GM06990 (cell line): ENCODE measurements at regions not wholly inside any gene's neighbourhood (a gene's known extent, or its start where the extent isn't known, plus 50 kb on each side); places are given as distances from the start of the nearest gene placed in this dataset.

Experiments
- DNase-seq: peaks from one replicate; pipeline ENCODE4 v3.0.0-alpha.2; 2011; ENCODE audit not compliant: insufficient read length; ENCODE audit errors: extremely low read depth
- H3K27me3 ChIP-seq: replicated peaks from 2 replicates; pipeline ENCODE4 v1.6.0; 2011; ENCODE audit warnings: low read length; ENCODE audit not compliant: control insufficient read depth, insufficient read depth
- H3K36me3 ChIP-seq: 2 replicates; pipeline ENCODE4 v1.5.1; 2011; ENCODE audit warnings: low read length; ENCODE audit not compliant: control insufficient read depth, insufficient read depth
- H3K4me3 ChIP-seq: replicated peaks from 2 replicates; pipeline ENCODE4 v1.5.1; 2011; ENCODE audit warnings: low read depth, mild to moderate bottlenecking, control low read depth, low read length
- TF ChIP-seq, protein P1 (sequence below): IDR thresholded peaks from 2 replicates; pipeline ENCODE4 v1.5.1; 2011; ENCODE audit warnings: low read length, control low read depth, mild to moderate bottlenecking, inconsistent platforms; ENCODE audit not compliant: insufficient read depth, poor library complexity, severe bottlenecking

DNA sequence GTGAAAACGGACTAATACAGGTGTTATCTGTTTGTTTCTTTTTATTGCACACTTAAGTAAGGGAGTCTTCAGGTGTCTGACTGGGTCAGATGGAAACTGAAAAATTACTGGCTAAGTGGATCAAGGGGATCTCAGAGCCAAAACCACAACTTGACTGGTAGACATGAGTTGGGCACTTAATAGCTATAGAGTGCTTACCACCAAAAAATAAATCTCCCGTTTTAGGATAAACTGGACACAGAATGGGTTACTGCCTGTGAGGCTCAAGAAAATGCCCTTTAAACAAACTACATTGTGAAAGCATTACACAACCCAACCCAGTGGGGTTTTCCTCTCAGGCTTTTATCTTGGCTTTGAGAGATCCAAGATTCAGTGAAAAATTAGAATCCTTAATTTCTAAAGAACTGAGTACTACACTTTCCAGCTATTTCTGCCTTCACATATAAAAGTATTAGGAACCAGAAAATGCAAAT is 134.0 kb upstream of the LYPLAL1 start:
- DNase-seq = no peak
- TF ChIP-seq, protein P1, sequence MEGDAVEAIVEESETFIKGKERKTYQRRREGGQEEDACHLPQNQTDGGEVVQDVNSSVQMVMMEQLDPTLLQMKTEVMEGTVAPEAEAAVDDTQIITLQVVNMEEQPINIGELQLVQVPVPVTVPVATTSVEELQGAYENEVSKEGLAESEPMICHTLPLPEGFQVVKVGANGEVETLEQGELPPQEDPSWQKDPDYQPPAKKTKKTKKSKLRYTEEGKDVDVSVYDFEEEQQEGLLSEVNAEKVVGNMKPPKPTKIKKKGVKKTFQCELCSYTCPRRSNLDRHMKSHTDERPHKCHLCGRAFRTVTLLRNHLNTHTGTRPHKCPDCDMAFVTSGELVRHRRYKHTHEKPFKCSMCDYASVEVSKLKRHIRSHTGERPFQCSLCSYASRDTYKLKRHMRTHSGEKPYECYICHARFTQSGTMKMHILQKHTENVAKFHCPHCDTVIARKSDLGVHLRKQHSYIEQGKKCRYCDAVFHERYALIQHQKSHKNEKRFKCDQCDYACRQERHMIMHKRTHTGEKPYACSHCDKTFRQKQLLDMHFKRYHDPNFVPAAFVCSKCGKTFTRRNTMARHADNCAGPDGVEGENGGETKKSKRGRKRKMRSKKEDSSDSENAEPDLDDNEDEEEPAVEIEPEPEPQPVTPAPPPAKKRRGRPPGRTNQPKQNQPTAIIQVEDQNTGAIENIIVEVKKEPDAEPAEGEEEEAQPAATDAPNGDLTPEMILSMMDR = no peak
- Histone ChIP-seq H3K36me3 (no peaks in the 10 kb centered on the region), H3K27me3 (no peaks in the 10 kb centered on the region), H3K4me3 (no peak overlapping the region)

DNA sequence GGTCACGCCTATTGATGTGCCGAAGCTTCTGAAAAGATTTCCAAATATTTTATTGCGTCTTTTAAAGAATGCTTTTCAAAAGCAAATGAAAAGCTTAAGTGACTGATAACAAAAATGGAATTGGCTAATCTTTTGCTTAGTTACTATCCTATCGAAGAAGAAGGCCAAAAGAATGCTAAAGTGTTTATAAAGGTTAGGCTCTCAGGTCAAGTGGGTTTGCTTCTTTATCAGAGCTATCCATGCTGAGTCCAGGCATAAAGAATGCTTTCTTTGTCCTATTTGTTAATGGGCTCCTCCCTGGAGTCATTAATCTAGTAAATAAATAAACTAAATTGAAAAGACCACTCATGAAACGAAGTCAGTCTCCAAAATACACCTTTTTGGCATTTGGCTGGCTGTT is 133.4 kb upstream of the LYPLAL1 start:
- TF ChIP-seq, protein P1 = no peak
- DNase-seq = no peak
- Histone ChIP-seq H3K4me3 (no peak overlapping the region), H3K27me3 (no peaks in the 10 kb centered on the region), H3K36me3 (no peaks in the 10 kb centered on the region)

DNA sequence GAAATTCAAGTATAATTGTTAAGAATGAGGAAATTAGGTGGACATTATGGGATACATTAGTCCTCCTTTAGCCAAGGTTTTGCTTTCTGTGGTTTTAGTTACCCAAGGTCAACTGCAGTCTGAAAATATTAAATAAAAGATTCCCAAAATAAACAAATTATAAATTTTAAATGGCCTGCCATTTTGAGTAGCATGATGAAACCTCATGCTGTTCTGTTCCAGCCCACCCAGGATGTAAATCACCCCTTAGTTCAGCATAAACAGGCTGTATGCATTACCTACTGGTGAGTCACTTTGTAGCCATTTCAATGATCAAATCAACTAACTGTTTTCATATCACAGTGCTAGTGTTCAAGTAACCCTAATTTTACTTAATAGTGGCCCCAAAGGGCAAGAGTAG is 132.5 kb upstream of the LYPLAL1 start:
- TF ChIP-seq, protein P1 = no peak
- H3K36me3 ChIP-seq = no peaks in the 10 kb centered on the region
- no peak for DNase-seq
- no peaks in the 10 kb centered on the region for H3K27me3 ChIP-seq
- H3K4me3 ChIP-seq = no peak overlapping the region

DNA sequence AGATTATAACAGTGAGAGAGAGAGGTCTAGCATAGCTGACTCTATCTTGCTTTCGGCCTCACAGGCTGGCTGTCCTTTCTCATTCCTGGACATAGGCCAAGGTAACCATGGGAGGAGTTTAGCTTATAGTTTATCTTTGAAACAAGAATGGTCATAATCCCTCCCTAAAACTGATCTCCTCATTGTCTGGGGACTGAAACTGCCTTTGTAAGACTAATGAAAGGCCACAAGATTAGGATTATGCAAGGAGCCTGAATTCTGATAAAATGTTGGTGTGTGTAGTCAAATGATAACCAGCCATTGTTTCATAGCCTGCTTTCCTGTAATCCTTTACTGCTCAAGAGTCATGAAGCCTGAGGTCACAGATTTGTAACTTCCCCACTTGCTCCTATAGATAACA is 131.9 kb upstream of the LYPLAL1 start:
- TF ChIP-seq, protein P1 = no peak
- DNase-seq = no peak
- no peaks in the 10 kb centered on the region for H3K36me3 ChIP-seq
- no peaks in the 10 kb centered on the region for H3K27me3 ChIP-seq
- no peak overlapping the region for H3K4me3 ChIP-seq

DNA sequence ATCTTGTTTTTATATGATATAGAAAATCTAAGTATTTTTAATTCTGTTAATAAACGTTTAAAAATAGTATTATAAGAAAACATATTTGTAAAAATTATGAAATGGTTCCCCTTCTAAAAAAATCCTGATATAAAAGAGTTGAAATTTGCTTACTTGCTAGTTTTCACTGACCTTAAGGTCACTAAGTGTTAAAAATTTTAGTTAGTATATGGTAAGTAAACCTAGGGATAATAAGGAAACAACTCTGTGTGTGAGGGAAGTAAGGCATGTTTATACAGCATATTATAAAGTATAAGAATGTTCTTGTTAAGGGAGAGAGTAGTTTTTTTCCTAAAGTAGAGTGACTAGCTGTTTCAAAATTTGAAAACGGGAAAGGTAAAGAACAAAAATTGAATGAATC is 130.9 kb upstream of the LYPLAL1 start:
- Histone ChIP-seq H3K4me3 (no peak overlapping the region), H3K36me3 (no peaks in the 10 kb centered on the region), H3K27me3 (no peaks in the 10 kb centered on the region)
- DNase-seq = no peak
- TF ChIP-seq, protein P1 = no peak

DNA sequence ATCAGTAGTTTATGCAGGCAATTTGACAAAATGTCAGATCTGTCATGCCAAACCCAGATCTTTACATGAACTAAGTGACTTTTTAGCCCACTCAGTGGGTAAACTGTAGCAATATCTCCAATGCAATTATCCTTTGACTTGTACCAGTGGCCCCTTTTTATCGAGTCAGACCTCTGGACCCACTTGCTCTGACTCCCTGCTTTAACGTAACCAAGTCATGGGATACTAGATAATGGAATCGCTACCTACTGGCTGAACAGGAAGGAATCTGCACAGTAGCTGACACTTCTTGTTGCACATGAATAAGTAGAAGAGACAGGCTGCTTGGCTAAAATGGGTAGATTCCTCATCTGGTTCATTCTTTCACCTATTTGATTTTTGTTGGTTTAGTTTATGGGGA is 128.4 kb upstream of the LYPLAL1 start:
- H3K36me3 ChIP-seq = no peaks in the 10 kb centered on the region
- TF ChIP-seq, protein P1 = no peak
- DNase-seq = no peak

More for the DNA sequence above, 128.4 kb upstream of the LYPLAL1 start:
- Histone ChIP-seq H3K4me3 (no peak overlapping the region), H3K27me3 (no peaks in the 10 kb centered on the region)
